ENCODE measurements at regions not wholly inside any gene's neighbourhood (a gene's known extent, or its start where the extent isn't known, plus 50 kb on each side); places are given as distances from the start of the nearest gene placed in this dataset.
A peak's percentile ranks its signal among the peaks of the same experiment; 100 is the strongest.

DNA sequence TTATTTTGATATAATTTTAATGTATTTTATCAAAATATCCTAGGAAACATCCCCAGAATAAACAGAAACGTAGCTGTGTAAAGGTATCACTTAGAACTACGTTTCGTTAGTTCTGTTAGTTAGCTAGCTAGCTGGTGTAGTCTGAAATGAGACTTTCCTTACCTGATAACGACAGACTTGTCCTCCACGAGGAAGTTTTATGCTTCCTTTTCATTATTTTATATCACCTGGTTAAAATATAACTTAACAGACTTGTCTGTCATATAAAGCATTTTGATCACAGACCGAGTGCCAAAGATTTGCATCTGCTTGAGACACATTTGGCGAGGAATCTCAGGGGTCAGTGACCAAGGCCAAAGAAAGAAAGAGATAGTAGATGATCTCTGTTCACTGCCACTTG lies 829.5 kb downstream of the VGLL3 start:
- intact Hi-C loops (cut with DNase I, micrococcal nuclease) = no loop called here
- no peaks in the 10 kb centered on the region for H3K36me3 ChIP-seq (ENCODE audit: low read depth)
- no peaks in the 10 kb centered on the region for H3K9me3 ChIP-seq
- ATAC-seq (peak; percentile 90), DNase-seq (peak in 1 of 3 donors; percentile 45)
- peaks cover 3% of the 10 kb centered on the region for H3K4me1 ChIP-seq (ENCODE audit: low read depth)
- TF ChIP-seq, protein P1, sequence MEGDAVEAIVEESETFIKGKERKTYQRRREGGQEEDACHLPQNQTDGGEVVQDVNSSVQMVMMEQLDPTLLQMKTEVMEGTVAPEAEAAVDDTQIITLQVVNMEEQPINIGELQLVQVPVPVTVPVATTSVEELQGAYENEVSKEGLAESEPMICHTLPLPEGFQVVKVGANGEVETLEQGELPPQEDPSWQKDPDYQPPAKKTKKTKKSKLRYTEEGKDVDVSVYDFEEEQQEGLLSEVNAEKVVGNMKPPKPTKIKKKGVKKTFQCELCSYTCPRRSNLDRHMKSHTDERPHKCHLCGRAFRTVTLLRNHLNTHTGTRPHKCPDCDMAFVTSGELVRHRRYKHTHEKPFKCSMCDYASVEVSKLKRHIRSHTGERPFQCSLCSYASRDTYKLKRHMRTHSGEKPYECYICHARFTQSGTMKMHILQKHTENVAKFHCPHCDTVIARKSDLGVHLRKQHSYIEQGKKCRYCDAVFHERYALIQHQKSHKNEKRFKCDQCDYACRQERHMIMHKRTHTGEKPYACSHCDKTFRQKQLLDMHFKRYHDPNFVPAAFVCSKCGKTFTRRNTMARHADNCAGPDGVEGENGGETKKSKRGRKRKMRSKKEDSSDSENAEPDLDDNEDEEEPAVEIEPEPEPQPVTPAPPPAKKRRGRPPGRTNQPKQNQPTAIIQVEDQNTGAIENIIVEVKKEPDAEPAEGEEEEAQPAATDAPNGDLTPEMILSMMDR (IDR thresholded peaks at IDR 0.05) = no peak
- no peak overlapping the region for H3K4me3 ChIP-seq

DNA sequence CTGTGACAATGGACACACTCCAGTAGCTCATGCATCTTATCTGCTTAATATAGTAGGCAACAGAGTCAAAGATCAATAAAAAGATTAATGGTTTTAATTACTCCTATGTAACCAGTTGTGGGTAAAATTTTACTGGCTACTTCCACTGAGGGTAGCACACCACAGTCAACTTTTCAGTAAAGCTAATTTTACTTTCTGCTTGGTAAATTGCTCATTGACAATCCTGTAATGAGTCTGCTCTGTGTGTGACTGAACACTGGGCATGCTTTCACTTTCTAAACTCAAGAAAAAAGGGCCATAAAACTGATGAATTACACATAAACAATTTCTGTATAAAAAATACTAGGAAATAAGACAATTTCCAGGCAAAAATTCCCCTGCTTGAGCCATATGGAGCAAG lies 838.3 kb downstream of the VGLL3 start:
- Histone ChIP-seq H3K4me3 (no peak overlapping the region), H3K36me3 (ENCODE audit: low read depth) (no peaks in the 10 kb centered on the region), H3K9me3 (no peaks in the 10 kb centered on the region), H3K4me1 (ENCODE audit: low read depth) (no peaks in the 10 kb centered on the region)
- DNase-seq (no peak), ATAC-seq (peak; percentile 20)
- TF ChIP-seq, protein P1 (IDR thresholded peaks at IDR 0.05) = no peak
- intact Hi-C loops (cut with DNase I, micrococcal nuclease) = no loop called here

DNA sequence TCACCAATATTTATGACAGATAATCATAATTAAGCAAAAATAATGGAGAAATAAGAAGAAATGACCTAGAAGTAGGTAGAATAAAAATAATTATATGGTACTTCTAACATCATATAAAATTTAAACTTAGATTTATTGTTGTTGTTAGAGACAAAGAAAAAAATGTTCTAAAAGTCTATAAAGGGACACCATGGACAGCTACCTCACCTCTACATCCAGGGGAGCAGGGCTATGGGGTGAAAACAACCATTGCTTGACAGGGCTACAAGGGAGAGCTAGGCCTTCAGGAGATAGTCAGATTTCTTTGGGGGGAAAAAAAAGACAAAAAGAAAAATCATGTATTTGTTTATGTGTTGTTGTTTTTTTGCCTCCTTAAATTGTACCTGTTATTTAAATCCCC lies 841.9 kb downstream of the VGLL3 start:
- H3K4me1 ChIP-seq (ENCODE audit: low read depth) = no peaks in the 10 kb centered on the region
- no peaks in the 10 kb centered on the region for H3K36me3 ChIP-seq (ENCODE audit: low read depth)
- DNase-seq = no peak
- H3K4me3 ChIP-seq = no peak overlapping the region
- H3K9me3 ChIP-seq = no peaks in the 10 kb centered on the region
- intact Hi-C loops (cut with DNase I, micrococcal nuclease) = no loop called here
- no peak for ATAC-seq
- TF ChIP-seq, protein P1 (IDR thresholded peaks at IDR 0.05) = no peak

DNA sequence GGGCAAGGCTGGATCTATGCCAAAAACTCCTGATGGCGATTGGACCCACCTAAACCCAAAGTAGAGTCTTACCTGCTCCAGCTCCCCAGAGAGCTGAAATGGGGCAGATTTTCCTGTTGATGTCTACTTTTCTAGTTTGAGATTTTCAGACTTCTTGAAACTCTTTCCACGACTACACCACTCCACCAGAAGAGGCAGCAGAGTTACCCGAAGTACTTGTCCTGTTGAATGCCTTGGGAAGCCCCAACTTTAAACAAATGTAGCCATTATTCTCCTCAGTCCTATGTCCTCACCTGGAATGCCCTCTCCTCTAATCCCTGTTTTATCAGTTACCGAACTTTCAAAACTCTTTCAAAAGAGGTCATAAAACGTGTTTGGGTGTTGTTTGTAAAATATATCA lies 843.8 kb downstream of the VGLL3 start:
- DNase-seq (no peak), ATAC-seq (no peak)
- intact Hi-C loops (cut with DNase I, micrococcal nuclease) = no loop called here
- Histone ChIP-seq H3K4me1 (ENCODE audit: low read depth) (no peaks in the 10 kb centered on the region), H3K4me3 (no peak overlapping the region), H3K36me3 (ENCODE audit: low read depth) (no peaks in the 10 kb centered on the region), H3K9me3 (no peaks in the 10 kb centered on the region)
- TF ChIP-seq, protein P1 (IDR thresholded peaks at IDR 0.05) = no peak

DNA sequence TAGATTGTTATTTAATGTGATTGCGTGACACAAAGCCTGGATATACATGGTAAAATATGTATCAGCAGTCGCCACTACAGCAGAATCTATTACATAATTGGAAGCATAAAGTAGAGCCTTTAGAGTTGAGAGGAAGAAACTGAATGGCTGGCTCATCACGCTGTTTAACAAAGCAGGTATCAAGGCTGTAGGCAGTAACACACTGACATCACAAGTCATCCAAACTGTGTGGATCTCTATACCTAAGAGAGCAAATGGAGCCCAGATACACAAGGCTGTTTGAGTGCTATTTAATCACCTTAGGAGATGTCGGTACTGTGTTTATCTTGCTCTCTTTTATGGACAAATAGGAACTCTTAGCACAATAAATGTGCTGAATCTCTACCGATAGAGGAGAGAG lies 864.4 kb downstream of the VGLL3 start:
- intact Hi-C loops (cut with DNase I, micrococcal nuclease) = no loop called here
- DNase-seq = no peak
- Histone ChIP-seq H3K4me3 (no peak overlapping the region), H3K9me3 (peaks cover 4% of the 10 kb centered on the region), H3K4me1 (ENCODE audit: low read depth) (no peaks in the 10 kb centered on the region), H3K36me3 (ENCODE audit: low read depth) (no peaks in the 10 kb centered on the region)
- no peak for ATAC-seq
- TF ChIP-seq, protein P1 (IDR thresholded peaks at IDR 0.05) = no peak

Measured in mucosa of descending colon (tissue), 3 donors.